Amniotic epithelial cell (primary cell): ENCODE measurements at regions not wholly inside any gene's neighbourhood (a gene's known extent, or its start where the extent isn't known, plus 50 kb on each side); places are given as distances from the start of the nearest gene placed in this dataset.
A peak's percentile ranks its signal among the peaks of the same experiment; 100 is the strongest.
"Not testable (repeated sequence)": the region's sequence is repeated elsewhere in the genome, so short reads cannot be mapped to it uniquely, and the experiment has no call there.

Source experiments
- DNase-seq: peaks from one replicate; pipeline ENCODE4 v3.0.0-alpha.2; 2010; ENCODE audit warnings: low read depth

GRCh38 chr3:106399761-106400160 lies 530.9 kb upstream of the CBLB start:
- DNase-seq, result no peak

GRCh38 chr3:106401666-106402490 lies 533.1 kb upstream of the CBLB start:
- peak; percentile 84 for DNase-seq

DNA sequence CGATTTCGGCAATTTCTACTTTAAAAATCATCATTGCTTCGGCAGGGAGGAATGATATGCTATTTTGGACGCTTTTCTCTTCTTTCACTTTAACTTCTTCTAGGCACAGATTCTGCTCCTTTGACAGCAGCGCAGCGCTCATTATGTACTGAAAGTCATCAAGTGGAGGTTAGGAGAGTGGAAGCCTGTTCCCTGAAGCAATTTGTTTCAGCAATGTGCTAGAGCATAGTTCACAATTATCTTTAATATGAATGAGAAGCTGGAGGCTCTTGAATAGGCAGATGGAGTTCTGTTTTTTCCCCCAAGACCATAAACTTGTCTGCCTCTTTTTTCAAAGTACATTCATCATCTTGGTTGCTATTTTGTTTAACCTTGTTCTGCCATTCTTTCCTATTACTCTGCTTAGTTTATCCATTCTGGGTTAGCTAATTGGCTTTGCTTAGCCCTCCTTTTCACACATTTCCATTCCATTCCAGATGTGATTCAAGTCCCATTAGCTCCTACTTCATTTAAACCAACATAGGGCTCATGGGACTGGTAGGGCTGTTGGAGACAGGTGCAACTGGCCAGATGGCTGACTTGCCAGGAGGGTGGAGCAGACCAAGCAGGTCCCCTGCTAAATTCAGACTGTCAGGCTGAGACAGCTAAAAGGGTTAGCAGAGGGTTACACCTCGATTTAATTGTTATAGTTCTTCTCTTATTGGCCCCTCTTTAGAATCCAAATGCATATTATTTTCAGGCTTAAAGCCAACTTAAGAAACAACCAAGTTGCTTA lies 534.7 kb upstream of the CBLB start:
- DNase-seq, result no peak

DNA sequence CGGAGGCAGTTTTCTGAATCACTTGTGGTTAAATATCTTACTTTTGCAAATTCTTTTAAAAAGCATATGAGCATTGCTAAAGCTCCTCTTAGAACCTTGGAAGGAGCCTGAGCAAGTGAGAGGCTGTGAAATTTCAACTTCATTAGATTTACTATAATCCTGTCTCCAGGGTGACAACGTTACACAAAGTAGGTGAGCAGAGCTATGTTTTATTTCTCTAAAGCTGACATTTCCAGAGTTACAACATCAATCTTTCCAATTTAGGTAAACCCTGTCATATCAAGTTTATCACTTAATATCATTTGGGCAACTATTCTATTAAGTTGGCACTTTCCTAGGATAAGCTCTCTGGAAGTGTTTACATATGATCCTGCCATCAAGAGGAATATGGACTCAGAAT lies 544.9 kb upstream of the CBLB start:
- peak; percentile 65 for DNase-seq

DNA sequence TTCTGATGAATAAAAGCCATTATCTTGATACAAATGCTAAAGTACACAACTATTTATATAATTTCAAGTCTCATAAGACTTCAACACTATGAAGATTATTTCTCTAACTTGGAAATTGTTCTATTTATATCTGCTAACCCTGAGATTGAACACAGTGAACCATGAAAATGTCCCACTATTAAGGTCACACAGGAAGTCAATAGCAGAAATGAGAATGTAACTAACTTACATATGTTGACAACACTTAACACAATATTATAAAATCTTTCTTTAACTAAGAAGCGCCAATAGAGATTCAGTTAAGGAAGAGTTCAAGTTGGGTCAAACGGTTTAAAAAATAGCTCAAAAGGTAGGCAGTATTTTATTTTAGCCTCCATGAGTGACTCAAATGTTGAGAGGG lies 551.8 kb upstream of the CBLB start:
- no peak for DNase-seq

- DNase-seq, result no peak
Observed at GRCh38 chr3:106421426-106421825, 552.6 kb upstream of the CBLB start.

DNA sequence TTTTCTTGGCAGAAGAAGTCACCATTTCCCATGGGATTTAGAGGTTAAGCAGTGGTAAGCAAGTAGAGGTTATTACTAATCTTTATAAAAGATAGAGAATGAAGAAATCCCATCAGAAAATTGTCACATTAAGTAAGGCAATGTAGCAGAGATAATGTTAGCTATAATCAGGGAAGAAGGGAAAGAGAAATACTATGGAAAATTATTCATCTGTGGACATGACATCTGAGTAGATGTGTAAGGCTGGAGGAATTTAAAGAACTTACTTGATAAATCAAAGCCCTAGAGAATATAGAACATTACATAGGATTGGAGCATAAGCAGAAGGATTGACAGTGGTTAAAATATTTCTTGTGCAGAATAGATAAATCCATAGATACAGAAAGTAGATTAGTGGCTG lies 553.1 kb upstream of the CBLB start:
- peak; percentile 63 for DNase-seq

DNA sequence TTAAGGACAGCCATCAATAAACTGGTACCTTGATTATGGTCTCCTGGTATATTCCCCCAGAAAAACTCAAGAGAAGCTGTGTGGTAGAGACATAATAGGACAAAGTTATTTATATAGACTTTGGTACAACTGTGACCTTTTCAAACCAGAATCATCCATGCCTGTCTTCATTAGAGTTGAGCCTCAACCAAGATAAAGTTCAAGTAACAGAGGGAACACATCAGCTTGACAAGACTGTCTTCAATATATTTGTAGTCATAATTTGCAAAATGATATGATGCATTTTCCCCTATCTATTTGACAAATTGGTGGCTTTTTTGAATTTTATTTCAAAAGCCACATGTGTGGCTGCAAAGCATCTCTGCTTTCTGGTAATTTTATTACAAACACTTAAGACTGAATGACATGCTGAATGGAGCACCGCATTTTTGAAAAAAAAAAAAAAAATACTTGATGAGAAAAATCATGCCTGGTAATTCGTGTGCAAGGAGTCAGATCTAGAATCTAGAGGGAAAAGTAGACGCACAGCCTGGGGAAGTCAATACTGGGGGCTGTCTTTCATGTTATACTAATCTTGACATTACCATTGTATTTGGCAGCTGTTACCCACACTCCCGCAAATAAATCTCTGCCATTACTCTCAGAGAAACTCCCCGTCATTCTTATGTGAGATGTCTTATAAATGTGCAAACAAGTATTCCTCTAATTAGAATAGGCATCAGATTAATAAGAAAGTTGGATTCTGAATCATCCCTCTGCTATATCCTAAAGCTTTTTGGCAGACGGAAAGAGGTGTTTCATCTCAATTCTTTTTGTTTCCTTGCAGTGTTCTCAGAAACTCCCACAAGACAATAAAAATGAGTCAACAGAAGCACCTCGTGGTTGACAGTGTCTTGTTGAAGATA lies 554.8 kb upstream of the CBLB start:
- peak; percentile 16 for DNase-seq

DNA sequence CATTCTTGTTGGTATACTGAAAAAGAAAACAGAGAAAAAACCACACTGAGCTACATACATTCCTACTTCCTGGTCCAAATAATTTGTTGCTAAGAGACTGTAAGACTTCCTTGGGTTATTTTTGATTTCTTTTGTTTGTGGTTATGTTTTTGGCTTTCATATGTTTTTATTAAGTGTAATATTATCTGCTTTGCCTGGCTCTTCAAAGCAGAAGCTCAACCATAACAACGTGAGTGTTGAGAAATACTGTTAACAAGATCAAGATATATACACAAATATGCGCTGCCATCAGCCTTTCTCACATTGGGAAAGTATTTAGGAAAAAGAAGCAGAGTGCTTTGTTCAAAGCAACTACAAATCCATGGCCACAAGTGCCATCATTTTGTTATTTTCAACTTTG lies 556.2 kb upstream of the CBLB start:
- DNase-seq, result peak; percentile 86

GRCh38 chr3:106425916-106426315 lies 557.1 kb upstream of the CBLB start:
- DNase-seq, result no peak

GRCh38 chr3:106428565-106428994 lies 559.8 kb upstream of the CBLB start:
- DNase-seq, result peak; percentile 99

DNA sequence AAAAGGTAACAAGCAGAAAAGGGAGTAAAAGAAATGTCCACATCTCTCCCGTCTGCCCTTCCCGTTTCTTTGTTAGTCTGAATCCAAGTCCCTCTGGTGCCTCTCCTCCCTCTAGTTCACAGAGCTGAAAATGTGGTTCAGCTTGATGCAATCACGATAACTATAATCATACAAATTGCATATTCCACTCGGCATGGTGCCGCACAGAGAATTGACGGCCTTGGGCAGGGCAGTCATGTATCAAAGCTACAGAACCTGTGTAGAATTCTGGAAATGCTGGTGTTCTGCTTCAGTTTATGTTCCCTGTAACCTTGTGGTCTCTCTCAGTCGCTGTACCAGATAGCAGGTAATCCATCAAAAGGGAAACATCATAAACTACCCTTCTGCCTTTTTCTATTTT lies 562.9 kb upstream of the CBLB start:
- peak; percentile 40 for DNase-seq

- no peak for DNase-seq
Observed at GRCh38 chr3:106435899-106436453, 567.2 kb upstream of the CBLB start.

DNA sequence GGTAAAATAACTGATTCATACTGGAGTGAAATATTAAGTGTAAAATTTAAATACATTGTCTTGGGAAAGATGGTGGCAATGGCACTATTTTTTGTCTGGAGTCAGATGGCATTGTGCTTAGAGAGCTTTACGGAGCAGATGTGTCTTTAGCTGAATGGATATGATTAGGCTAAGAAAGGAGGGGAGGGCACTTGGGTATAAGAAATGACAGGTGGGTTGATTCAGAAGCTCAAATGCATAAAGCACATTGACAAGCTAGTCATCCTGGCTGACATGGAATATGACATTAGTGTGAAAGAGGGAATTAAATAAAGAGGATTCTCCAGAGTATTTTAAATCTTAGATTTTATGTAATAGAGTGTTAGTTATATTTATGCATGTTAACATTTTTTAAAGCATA lies 570.1 kb upstream of the CBLB start:
- DNase-seq, result no peak

DNA sequence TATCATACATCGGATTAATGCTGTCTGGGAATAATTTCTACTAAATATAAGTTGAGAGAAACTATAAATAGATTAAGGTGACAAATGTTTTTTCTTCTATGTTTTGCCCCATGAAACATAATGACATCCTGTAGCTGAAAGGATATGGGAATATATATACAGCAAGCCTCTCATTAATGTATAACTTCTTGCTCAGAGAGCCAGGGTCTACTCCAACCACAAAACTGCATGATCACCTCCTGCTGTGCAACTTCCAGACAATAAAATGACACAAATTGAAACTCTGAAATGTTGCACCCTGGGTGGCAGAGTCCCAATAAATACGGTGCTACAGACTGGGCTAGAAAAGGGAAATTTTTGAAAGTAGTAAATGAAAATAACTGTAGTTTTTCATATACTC lies 571.9 kb upstream of the CBLB start:
- no peak for DNase-seq

- DNase-seq, result no peak
Observed at GRCh38 chr3:106446271-106446670, 577.5 kb upstream of the CBLB start.

DNA sequence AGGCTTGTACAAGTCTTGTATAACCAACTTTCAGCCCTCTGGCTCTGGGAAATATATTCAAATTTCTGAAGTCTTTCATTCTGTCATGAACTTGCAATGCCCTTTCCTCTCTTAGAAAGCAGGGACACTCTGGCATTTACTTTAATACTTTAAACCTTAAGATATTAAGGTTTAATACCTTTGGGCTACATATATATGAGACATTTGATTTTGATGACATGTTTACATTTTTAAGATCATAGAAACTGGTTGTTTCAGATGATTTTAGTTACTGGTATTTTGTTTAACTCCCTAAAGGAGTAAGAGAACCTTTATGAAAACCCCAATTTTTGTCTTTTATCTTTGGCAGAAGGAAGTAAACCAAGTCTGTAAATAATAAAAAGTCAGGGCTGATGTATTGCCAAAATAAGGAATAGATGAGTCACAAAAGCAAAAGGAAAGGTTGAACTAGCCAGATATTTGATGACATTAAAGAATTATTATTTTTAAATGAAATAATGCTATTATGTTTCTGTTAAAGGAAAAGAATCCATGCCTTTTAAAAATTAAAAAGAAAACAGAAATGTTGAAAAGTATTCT lies 579.0 kb upstream of the CBLB start:
- no peak for DNase-seq

- DNase-seq, result not testable (repeated sequence)
Observed at GRCh38 chr3:106448372-106448966, 579.7 kb upstream of the CBLB start.

GRCh38 chr3:106452096-106452495 lies 583.3 kb upstream of the CBLB start:
- no peak for DNase-seq

GRCh38 chr3:106454497-106454896 lies 585.7 kb upstream of the CBLB start:
- no peak for DNase-seq
